Adrenal gland (tissue), 9 donors: ENCODE measurements at regions not wholly inside any gene's neighbourhood (a gene's known extent, or its start where the extent isn't known, plus 50 kb on each side); places are given as distances from the start of the nearest gene placed in this dataset.
A peak's percentile ranks its signal among the peaks of the same experiment; 100 is the strongest.

ENCODE experiments used
- DNase-seq, 7 donors: peaks; one replicate each; pipeline ENCODE4 v3.0.0-alpha.2; 2019 to 2020
- H3K27ac ChIP-seq, 5 donors: fragments of 200-600 bp; sonication (generic) in 4 of 5; 1 replicate in 3 of 5; 2 replicates in 2 of 5; pipeline versions ENCODE4 v1.5.1 to v1.8.0; 2016 to 2020; ENCODE audit warnings: mild to moderate bottlenecking in 1 of 5
- H3K27me3 ChIP-seq: fragments of 200-600 bp; 2 replicates; pipeline ENCODE4 v1.8.0; 2021
- H3K36me3 ChIP-seq, 2 donors: fragments of 200-600 bp; replicated peaks in 1 of 2; 1 replicate in 1 of 2; 2 replicates in 1 of 2; pipeline versions ENCODE4 v1.5.1 to v1.8.0; 2018 to 2022
- H3K4me1 ChIP-seq, 2 donors: fragments of 200-600 bp; replicated peaks in 1 of 2; 1 replicate in 1 of 2; 2 replicates in 1 of 2; pipeline versions ENCODE4 v1.5.1 to v1.8.0; 2018 to 2021
- H3K4me3 ChIP-seq, 4 donors: fragments of 200-600 bp; sonication (generic) in 3 of 4; one replicate each; pipeline ENCODE4 v1.5.1; 2016 to 2018
- H3K9me3 ChIP-seq, 3 donors: fragments of 200-600 bp; sonication (generic) in 1 of 3; replicated peaks in 1 of 3; 1 replicate in 2 of 3; 2 replicates in 1 of 3; pipeline versions ENCODE4 v1.5.1 to v1.8.0; 2016 to 2021
- CTCF ChIP-seq, 6 experiments: fragments of 450-650 bp in 4 of 6; fragments of 200-600 bp in 2 of 6; sonication (generic) in 1 of 6; IDR thresholded peaks; 1 replicate in 5 of 6; 2 replicates in 1 of 6; pipeline versions ENCODE4 v1.5.1 to v1.8.0; 2016 to 2021; ENCODE audit warnings: antibody characterized with exemption in 6 of 6, mild to moderate bottlenecking in 2 of 6, moderate library complexity in 1 of 6
- POLR2A ChIP-seq, 2 donors: fragments of 450-650 bp; IDR thresholded peaks; one replicate each; pipeline ENCODE4 v1.6.1; 2017; ENCODE audit warnings: antibody characterized with exemption in 2 of 2, mild to moderate bottlenecking in 2 of 2, moderate library complexity in 1 of 2
- WGBS, 4 donors: extraction: QIAGEN DNeasy Blood & Tissue Kit in 2 of 4; methylation state at CpG; one replicate each; pipeline versions ENCODE4 v1.1.5 to v1.1.7; 2013 to 2017; 5-methylcytosine and 5-hydroxymethylcytosine counted together
- intact Hi-C, 2 donors: fragments of 100-400 bp; cut with DNase I; formaldehyde crosslinking; loops; one replicate each; pipeline versions ENCODE4 v1.14.1 to v1.15.0; 2022 to 2023
- donor health status: healthy with polysubstance abuse.
- donor health status: Bipolar disorder and iron deficiency.
- donor health status: DM: yes; HTN: yes; CAD: no.
- donor health status: DM: no; HTN: no; CAD: no.
- donor health status: DM: no; HTN: no; CAD: no.

- peak; percentile 52 to 77 (median 68) for DNase-seq
- Histone ChIP-seq H3K9me3 (no peaks in the 10 kb centered on the region), H3K4me3 (no peak overlapping the region), H3K27ac (no peak overlapping the region), H3K27me3 (no peaks in the 10 kb centered on the region), H3K36me3 (no peaks in the 10 kb centered on the region), H3K4me1 (no peaks in the 10 kb centered on the region)
- intact Hi-C loops: no loop called here
- no peak for TF ChIP-seq POLR2A (IDR thresholded peaks at IDR 0.05)
- no peak for TF ChIP-seq CTCF (IDR thresholded peaks at IDR 0.05)
- 19 to 57% (median 40%) methylated on average over 2 of the region's 2 CpGs for WGBS, 4 donors
These were observed 109.1 kb downstream of the COL6A6 start for GRCh38 chr3:130626049-130626448.

DNA sequence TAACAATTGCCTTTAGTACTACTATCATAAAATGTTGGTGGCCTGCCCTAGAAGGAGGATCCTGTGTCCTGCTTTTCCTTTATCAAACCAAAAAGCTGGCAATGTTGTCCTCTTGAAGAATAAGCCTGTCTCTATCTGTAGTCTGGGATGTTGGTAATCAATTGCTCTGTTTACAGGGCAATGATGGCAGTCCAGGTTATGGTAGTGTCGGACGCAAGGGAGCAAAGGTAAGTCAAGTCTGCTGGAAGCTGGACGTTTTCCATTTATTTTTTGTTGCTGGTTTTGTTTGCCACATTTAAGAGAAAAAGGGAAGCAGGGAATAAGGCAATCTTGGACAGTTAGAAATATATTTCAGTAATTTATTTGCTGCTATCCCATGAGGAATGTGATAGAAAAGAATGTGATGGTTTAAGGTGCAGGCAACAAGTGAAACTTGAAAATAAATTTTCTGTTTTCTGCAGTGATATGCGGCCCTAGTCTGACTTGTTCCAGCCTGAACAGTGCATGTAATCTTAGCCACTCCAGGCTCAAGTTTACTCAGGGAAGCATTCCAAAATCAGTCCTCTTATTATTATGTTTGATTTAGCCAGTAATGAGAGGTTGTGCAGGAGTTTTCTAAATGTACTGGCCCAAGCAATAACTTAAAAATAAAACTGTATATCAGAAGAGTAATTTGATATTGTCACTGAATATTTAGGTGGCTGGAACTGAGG lies 110.3 kb downstream of the COL6A6 start:
- H3K4me1 ChIP-seq: no peaks in the 10 kb centered on the region
- H3K27ac ChIP-seq: no peak overlapping the region
- 74 to 83% (median 75%) methylated on average over 4 of the region's 4 CpGs for WGBS, 4 donors
- DNase-seq: no peak
- H3K9me3 ChIP-seq: no peaks in the 10 kb centered on the region
- no peak overlapping the region for H3K4me3 ChIP-seq
- TF ChIP-seq CTCF (IDR thresholded peaks at IDR 0.05) (no peak), POLR2A (IDR thresholded peaks at IDR 0.05) (no peak)
- intact Hi-C loops: no loop called here
- no peaks in the 10 kb centered on the region for H3K27me3 ChIP-seq
- no peaks in the 10 kb centered on the region for H3K36me3 ChIP-seq

DNA sequence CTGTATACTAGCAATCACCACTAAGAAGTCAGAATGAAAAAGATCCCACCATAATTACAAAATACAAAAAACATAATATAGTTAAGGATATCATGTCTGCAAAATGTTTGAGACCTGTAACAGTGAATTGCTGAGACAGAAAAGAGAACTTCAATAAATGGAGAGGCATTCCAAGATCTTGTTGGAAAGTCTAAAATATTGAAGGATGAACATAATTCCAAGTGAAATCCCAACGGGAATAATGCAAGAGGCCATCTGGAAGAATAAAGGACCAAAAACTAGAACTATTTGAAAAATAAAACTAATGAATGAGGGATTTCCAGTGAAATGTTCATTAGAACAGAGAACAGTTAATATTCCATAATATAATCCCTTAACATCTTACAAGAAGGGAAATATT lies 110.9 kb downstream of the COL6A6 start:
- no peak for TF ChIP-seq POLR2A (IDR thresholded peaks at IDR 0.05)
- TF ChIP-seq CTCF (IDR thresholded peaks at IDR 0.05): no peak
- WGBS, 4 donors: 64 to 77% (median 71%) methylated on average over 1 of the region's 1 CpG
- no peaks in the 10 kb centered on the region for H3K9me3 ChIP-seq
- intact Hi-C loops: no loop called here
- no peaks in the 10 kb centered on the region for H3K4me1 ChIP-seq
- no peak overlapping the region for H3K4me3 ChIP-seq
- no peak for DNase-seq
- H3K36me3 ChIP-seq: no peaks in the 10 kb centered on the region
- no peaks in the 10 kb centered on the region for H3K27me3 ChIP-seq
- H3K27ac ChIP-seq: no peak overlapping the region
